IPS-18a (cell line): ENCODE measurements at regions not wholly inside any gene's neighbourhood (a gene's known extent, or its start where the extent isn't known, plus 50 kb on each side); places are given as distances from the start of the nearest gene placed in this dataset.

Experiments
- H3K27ac ChIP-seq: one replicate; pipeline ENCODE4 v1.5.1; 2013; ENCODE audit warnings: low read length
- H3K27me3 ChIP-seq: one replicate; pipeline ENCODE4 v1.6.1; 2013; ENCODE audit warnings: mild to moderate bottlenecking, low read length; ENCODE audit not compliant: control insufficient read depth, insufficient read depth
- H3K36me3 ChIP-seq: one replicate; pipeline ENCODE4 v1.6.1; 2013; ENCODE audit warnings: low read depth, low read length; ENCODE audit not compliant: control insufficient read depth
- H3K4me1 ChIP-seq: one replicate; pipeline ENCODE4 v1.6.1; 2013; ENCODE audit warnings: low read depth, low read length; ENCODE audit not compliant: control insufficient read depth
- H3K4me3 ChIP-seq: one replicate; pipeline ENCODE4 v1.5.1; 2013; ENCODE audit warnings: low read length
- H3K9ac ChIP-seq: one replicate; pipeline ENCODE4 v1.6.1; 2013; ENCODE audit warnings: mild to moderate bottlenecking, low read length, moderate library complexity
- H3K9me3 ChIP-seq: one replicate; pipeline ENCODE4 v1.6.1; 2013; ENCODE audit warnings: low read depth, low read length; ENCODE audit not compliant: control insufficient read depth

GRCh38 chr6:48307573-48307972, 196.6 kb upstream of the PTCHD4 start:
- Histone ChIP-seq H3K36me3 (no peaks in the 10 kb centered on the region), H3K27ac (no peak overlapping the region), H3K27me3 (no peaks in the 10 kb centered on the region), H3K9me3 (peaks cover 3% of the 10 kb centered on the region), H3K4me1 (no peaks in the 10 kb centered on the region), H3K4me3 (no peak overlapping the region), H3K9ac (no peak overlapping the region)

GRCh38 chr6:48290595-48290994, 179.6 kb upstream of the PTCHD4 start:
- Histone ChIP-seq H3K9me3 (no peaks in the 10 kb centered on the region), H3K27me3 (no peaks in the 10 kb centered on the region), H3K4me1 (no peaks in the 10 kb centered on the region), H3K36me3 (no peaks in the 10 kb centered on the region), H3K4me3 (no peak overlapping the region), H3K9ac (no peak overlapping the region), H3K27ac (no peak overlapping the region)

GRCh38 chr6:48289841-48290240, 178.8 kb upstream of the PTCHD4 start:
- no peak overlapping the region for H3K27ac ChIP-seq
- no peaks in the 10 kb centered on the region for H3K4me1 ChIP-seq
- H3K36me3 ChIP-seq = no peaks in the 10 kb centered on the region
- no peak overlapping the region for H3K9ac ChIP-seq
- H3K9me3 ChIP-seq = no peaks in the 10 kb centered on the region
- H3K27me3 ChIP-seq = no peaks in the 10 kb centered on the region
- no peak overlapping the region for H3K4me3 ChIP-seq

- H3K27ac ChIP-seq = no peak overlapping the region
These were observed 170.2 kb upstream of the PTCHD4 start for GRCh38 chr6:48281217-48281616.

GRCh38 chr6:48280035-48280620, 169.1 kb upstream of the PTCHD4 start:
- no peak overlapping the region for H3K27ac ChIP-seq
- no peaks in the 10 kb centered on the region for H3K27me3 ChIP-seq
- no peaks in the 10 kb centered on the region for H3K4me1 ChIP-seq
- H3K4me3 ChIP-seq = no peak overlapping the region
- no peaks in the 10 kb centered on the region for H3K36me3 ChIP-seq
- H3K9ac ChIP-seq = no peak overlapping the region
- no peaks in the 10 kb centered on the region for H3K9me3 ChIP-seq

More at GRCh38 chr6:48281217-48281616, 170.2 kb upstream of the PTCHD4 start:
- Histone ChIP-seq H3K27me3 (no peaks in the 10 kb centered on the region), H3K36me3 (no peaks in the 10 kb centered on the region), H3K4me1 (no peaks in the 10 kb centered on the region), H3K9me3 (no peaks in the 10 kb centered on the region), H3K9ac (no peak overlapping the region), H3K4me3 (no peak overlapping the region)

GRCh38 chr6:48278261-48278660, 167.3 kb upstream of the PTCHD4 start:
- H3K9ac ChIP-seq = no peak overlapping the region
- no peaks in the 10 kb centered on the region for H3K36me3 ChIP-seq
- no peak overlapping the region for H3K27ac ChIP-seq
- no peak overlapping the region for H3K4me3 ChIP-seq
- no peaks in the 10 kb centered on the region for H3K9me3 ChIP-seq
- H3K4me1 ChIP-seq = no peaks in the 10 kb centered on the region
- H3K27me3 ChIP-seq = no peaks in the 10 kb centered on the region

GRCh38 chr6:48272518-48272917, 161.5 kb upstream of the PTCHD4 start:
- no peak overlapping the region for H3K27ac ChIP-seq
- H3K27me3 ChIP-seq = no peaks in the 10 kb centered on the region
- H3K9ac ChIP-seq = no peak overlapping the region
- no peak overlapping the region for H3K4me3 ChIP-seq
- H3K4me1 ChIP-seq = no peaks in the 10 kb centered on the region
- H3K9me3 ChIP-seq = peaks cover 3% of the 10 kb centered on the region
- no peaks in the 10 kb centered on the region for H3K36me3 ChIP-seq

GRCh38 chr6:48255094-48255493, 144.1 kb upstream of the PTCHD4 start:
- no peaks in the 10 kb centered on the region for H3K27me3 ChIP-seq
- no peaks in the 10 kb centered on the region for H3K9me3 ChIP-seq
- H3K27ac ChIP-seq = no peak overlapping the region
- H3K4me3 ChIP-seq = no peak overlapping the region
- peaks cover 3% of the 10 kb centered on the region for H3K4me1 ChIP-seq
- no peaks in the 10 kb centered on the region for H3K36me3 ChIP-seq
- no peak overlapping the region for H3K9ac ChIP-seq

- H3K27me3 ChIP-seq = no peaks in the 10 kb centered on the region
- H3K9ac ChIP-seq = no peak overlapping the region
- H3K9me3 ChIP-seq = no peaks in the 10 kb centered on the region
- H3K4me3 ChIP-seq = no peak overlapping the region
- no peaks in the 10 kb centered on the region for H3K4me1 ChIP-seq
- H3K36me3 ChIP-seq = no peaks in the 10 kb centered on the region
- no peak overlapping the region for H3K27ac ChIP-seq
These were observed 138.1 kb upstream of the PTCHD4 start for GRCh38 chr6:48249071-48249470.

- Histone ChIP-seq H3K9ac (no peak overlapping the region), H3K27me3 (no peaks in the 10 kb centered on the region), H3K4me3 (no peak overlapping the region), H3K9me3 (no peaks in the 10 kb centered on the region), H3K36me3 (no peaks in the 10 kb centered on the region), H3K4me1 (no peaks in the 10 kb centered on the region), H3K27ac (no peak overlapping the region)
These were observed 132.1 kb upstream of the PTCHD4 start for GRCh38 chr6:48243071-48243470.

- H3K27ac ChIP-seq = no peak overlapping the region
- H3K9me3 ChIP-seq = peaks cover 6% of the 10 kb centered on the region
- no peaks in the 10 kb centered on the region for H3K36me3 ChIP-seq
- H3K27me3 ChIP-seq = no peaks in the 10 kb centered on the region
- H3K9ac ChIP-seq = no peak overlapping the region
- H3K4me1 ChIP-seq = no peaks in the 10 kb centered on the region
- no peak overlapping the region for H3K4me3 ChIP-seq
These were observed 129.3 kb upstream of the PTCHD4 start for GRCh38 chr6:48240287-48240686.

- Histone ChIP-seq H3K9ac (no peak overlapping the region), H3K36me3 (no peaks in the 10 kb centered on the region), H3K9me3 (peaks cover 6% of the 10 kb centered on the region), H3K4me1 (no peaks in the 10 kb centered on the region), H3K27ac (no peak overlapping the region), H3K27me3 (no peaks in the 10 kb centered on the region), H3K4me3 (no peak overlapping the region)
These were observed 125.4 kb upstream of the PTCHD4 start for GRCh38 chr6:48236375-48236774.
